Testis (tissue), 2 donors: ENCODE measurements at regions not wholly inside any gene's neighbourhood (a gene's known extent, or its start where the extent isn't known, plus 50 kb on each side); places are given as distances from the start of the nearest gene placed in this dataset.

ENCODE experiments used
- POLR2A ChIP-seq: fragments of 450-650 bp; IDR thresholded peaks from one replicate; pipeline ENCODE4 v1.6.1; 2017; ENCODE audit warnings: antibody characterized with exemption, mild to moderate bottlenecking, moderate library complexity
- TF ChIP-seq, protein P1 (sequence below), 3 experiments: fragments of 450-650 bp in 2 of 3; fragments of 200-600 bp in 1 of 3; sonication (generic) in 1 of 3; IDR thresholded peaks; one replicate each; pipeline ENCODE4 v1.5.1; 2016 to 2019; ENCODE audit warnings: antibody characterized with exemption in 3 of 3, mild to moderate bottlenecking in 2 of 3, moderate library complexity in 1 of 3

DNA sequence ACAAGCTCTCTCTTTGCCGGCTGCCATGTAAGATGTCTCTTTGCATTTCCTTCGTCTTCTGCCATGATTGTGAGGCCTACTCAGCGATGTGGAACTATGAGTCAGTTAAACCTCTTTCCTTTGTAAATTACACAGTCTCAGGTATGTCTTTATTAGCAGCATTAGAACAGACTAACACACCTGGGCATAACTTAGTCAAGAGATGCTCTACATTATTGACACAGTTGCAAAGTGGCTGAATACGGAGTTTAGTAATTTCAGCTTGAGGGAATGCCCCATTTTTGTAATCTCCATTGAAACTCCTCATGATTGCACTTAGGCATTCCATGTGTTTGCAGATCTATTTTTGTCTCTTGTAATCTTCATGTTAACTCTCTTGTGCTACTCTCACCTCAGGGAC lies 299.5 kb upstream of the HAND2 start:
- TF ChIP-seq, protein P1, sequence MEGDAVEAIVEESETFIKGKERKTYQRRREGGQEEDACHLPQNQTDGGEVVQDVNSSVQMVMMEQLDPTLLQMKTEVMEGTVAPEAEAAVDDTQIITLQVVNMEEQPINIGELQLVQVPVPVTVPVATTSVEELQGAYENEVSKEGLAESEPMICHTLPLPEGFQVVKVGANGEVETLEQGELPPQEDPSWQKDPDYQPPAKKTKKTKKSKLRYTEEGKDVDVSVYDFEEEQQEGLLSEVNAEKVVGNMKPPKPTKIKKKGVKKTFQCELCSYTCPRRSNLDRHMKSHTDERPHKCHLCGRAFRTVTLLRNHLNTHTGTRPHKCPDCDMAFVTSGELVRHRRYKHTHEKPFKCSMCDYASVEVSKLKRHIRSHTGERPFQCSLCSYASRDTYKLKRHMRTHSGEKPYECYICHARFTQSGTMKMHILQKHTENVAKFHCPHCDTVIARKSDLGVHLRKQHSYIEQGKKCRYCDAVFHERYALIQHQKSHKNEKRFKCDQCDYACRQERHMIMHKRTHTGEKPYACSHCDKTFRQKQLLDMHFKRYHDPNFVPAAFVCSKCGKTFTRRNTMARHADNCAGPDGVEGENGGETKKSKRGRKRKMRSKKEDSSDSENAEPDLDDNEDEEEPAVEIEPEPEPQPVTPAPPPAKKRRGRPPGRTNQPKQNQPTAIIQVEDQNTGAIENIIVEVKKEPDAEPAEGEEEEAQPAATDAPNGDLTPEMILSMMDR (IDR thresholded peaks at IDR 0.05): no peak
- no peak for TF ChIP-seq POLR2A
